ENCODE measurements at regions not wholly inside any gene's neighbourhood (a gene's known extent, or its start where the extent isn't known, plus 50 kb on each side); places are given as distances from the start of the nearest gene placed in this dataset.
"Not testable (repeated sequence)": the region's sequence is repeated elsewhere in the genome, so short reads cannot be mapped to it uniquely, and the experiment has no call there.

DNA sequence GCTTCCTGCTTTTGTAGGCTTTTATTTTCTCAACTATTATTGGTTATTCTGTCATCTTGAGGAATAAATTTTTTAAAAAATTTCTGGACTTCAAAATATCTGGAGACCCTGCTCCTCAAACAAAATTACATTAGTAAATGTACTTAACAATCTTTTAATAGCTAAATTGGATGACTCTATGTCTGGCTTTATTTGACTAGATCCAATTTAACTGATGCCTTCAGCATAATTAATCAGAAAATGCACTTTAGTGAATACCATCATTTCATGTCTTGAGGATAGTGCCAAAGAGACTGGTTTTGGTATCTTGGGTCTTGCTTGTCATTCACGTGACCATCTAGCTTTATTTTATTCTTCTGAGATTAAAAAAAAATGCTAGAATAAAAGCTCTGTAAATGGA lies 1301.2 kb downstream of the JRKL start:
- no peaks in the 10 kb centered on the region for H3K36me3 Mint-ChIP-seq (ENCODE audit: low read depth)
- ATAC-seq (replicated peaks) = no peak
- H3K4me3 Mint-ChIP-seq = no peak overlapping the region
- no peaks in the 10 kb centered on the region for H3K4me1 Mint-ChIP-seq
- H3K9me3 Mint-ChIP-seq = peaks cover under 1% of the 10 kb centered on the region
- no peaks in the 10 kb centered on the region for H3K27me3 Mint-ChIP-seq
- no peak overlapping the region for H3K27ac Mint-ChIP-seq

DNA sequence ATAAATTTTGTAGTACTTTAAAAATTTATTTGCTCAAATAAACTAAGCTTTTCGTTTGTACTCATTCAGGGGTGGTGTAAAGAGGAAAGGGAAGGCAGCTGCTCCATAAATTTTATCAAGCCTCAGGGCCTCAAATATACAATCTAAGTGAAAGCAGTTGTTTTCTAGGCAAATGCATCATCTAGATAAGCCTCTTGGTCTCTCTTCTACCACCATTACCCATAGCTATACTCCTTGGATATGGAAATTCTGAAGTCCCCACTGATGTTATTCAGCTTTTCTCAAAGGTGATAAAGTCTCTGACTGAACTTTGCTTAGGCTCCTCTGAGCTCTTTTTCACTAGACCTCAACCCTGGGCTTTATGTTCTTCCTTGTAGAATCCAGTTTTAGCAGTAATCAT lies 1313.1 kb downstream of the JRKL start:
- Mint-ChIP-seq H3K4me1 (no peaks in the 10 kb centered on the region), H3K9me3 (peaks cover 11% of the 10 kb centered on the region), H3K27ac (no peak overlapping the region), H3K4me3 (no peak overlapping the region), H3K27me3 (no peaks in the 10 kb centered on the region), H3K36me3 (ENCODE audit: low read depth) (no peaks in the 10 kb centered on the region)
- no peak for ATAC-seq (replicated peaks)

DNA sequence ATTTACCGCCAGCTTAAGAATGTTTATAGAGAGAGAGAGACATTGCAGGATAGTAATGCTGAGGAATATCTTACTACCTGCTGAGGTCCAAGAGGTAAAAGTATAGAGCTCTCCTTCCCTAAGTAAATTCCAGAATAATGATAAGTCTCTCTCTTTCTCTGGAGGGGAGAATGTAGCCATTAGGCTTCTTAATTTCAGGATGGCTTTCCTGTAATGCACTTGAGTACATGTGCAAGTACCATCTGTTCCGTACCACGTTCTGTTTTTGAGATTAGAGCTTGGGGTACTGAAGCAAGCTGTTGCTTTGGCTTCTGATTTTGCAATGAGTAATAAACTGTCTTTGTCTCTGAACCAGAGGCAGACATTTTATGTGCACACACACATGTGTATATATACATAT lies 1314.0 kb downstream of the JRKL start:
- ATAC-seq (replicated peaks) = no peak
- no peak overlapping the region for H3K27ac Mint-ChIP-seq
- H3K4me1 Mint-ChIP-seq = no peaks in the 10 kb centered on the region
- no peaks in the 10 kb centered on the region for H3K27me3 Mint-ChIP-seq
- H3K9me3 Mint-ChIP-seq = peaks cover 11% of the 10 kb centered on the region
- no peak overlapping the region for H3K4me3 Mint-ChIP-seq
- H3K36me3 Mint-ChIP-seq (ENCODE audit: low read depth) = no peaks in the 10 kb centered on the region

DNA sequence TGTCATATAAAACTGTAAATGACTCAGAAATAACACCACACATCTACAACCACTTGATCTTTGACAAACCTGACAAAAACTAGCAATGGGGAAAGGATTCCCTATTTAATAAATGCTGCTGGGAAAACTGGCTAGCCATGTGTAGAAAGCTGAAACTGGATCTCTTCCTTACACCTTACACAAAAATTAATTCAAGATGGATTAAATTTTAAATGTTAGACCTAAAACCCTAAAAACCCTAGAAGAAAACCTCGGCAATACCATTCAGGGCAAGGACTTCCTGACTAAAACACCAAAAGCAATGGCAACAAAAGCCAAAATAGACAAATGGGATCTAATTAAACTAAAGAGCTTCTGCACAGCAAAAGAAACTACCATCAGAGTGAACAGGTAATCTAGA lies 1315.3 kb upstream of the CNTN5 start:
- not testable (repeated sequence) for H3K36me3 Mint-ChIP-seq (ENCODE audit: low read depth); ATAC-seq (replicated peaks); H3K27ac Mint-ChIP-seq; H3K4me3 Mint-ChIP-seq; H3K27me3 Mint-ChIP-seq; H3K4me1 Mint-ChIP-seq
- H3K9me3 Mint-ChIP-seq = peaks cover 15% of the 10 kb centered on the region

DNA sequence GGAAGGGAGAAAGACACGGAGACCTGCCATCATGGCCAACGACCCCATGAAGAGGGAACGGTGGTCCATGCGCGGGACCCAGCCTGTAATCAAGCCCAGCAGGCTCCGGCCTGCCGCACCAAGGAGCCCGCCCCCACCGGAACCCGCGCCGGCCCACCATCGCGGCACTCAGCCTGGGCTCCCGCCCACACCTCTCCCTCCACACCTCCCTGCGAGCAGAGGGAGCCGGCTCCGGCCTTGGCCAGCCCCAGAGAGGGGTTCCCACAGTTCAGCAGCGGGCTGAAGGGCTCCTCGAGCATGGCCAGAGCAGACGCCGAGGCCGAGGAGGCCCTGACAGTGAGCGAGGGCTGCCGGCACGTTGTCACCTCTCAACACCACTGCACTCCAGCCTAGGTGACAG lies 1302.8 kb upstream of the CNTN5 start:
- ATAC-seq (replicated peaks) = no peak
- H3K4me1 Mint-ChIP-seq = no peaks in the 10 kb centered on the region
- no peaks in the 10 kb centered on the region for H3K27me3 Mint-ChIP-seq
- H3K9me3 Mint-ChIP-seq = peaks cover 11% of the 10 kb centered on the region
- H3K36me3 Mint-ChIP-seq (ENCODE audit: low read depth) = no peaks in the 10 kb centered on the region
- H3K27ac Mint-ChIP-seq = no peak overlapping the region
- H3K4me3 Mint-ChIP-seq = no peak overlapping the region

DNA sequence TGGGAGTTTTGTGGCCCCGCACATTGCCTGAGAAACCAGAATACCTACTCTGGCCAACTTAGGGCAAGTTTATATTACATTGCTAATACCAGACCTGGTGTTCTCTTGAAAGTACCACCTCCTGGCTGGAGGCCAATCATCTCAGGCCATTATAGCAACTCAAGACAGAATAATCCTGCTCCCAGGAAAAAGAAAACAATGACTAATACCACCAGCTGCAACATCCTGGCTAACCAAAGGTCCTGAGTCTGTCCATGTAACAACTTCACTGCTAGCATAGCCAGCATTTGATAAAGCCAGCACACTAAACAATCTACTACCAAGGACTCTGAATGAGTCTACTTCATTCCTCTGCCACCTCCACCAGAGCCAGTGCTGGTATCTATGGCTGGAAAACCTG lies 1298.7 kb upstream of the CNTN5 start:
- H3K27ac Mint-ChIP-seq = no peak overlapping the region
- H3K4me1 Mint-ChIP-seq = no peaks in the 10 kb centered on the region
- ATAC-seq (replicated peaks) = no peak
- H3K4me3 Mint-ChIP-seq = no peak overlapping the region
- H3K36me3 Mint-ChIP-seq (ENCODE audit: low read depth) = no peaks in the 10 kb centered on the region
- peaks cover 8% of the 10 kb centered on the region for H3K9me3 Mint-ChIP-seq
- H3K27me3 Mint-ChIP-seq = no peaks in the 10 kb centered on the region

DNA sequence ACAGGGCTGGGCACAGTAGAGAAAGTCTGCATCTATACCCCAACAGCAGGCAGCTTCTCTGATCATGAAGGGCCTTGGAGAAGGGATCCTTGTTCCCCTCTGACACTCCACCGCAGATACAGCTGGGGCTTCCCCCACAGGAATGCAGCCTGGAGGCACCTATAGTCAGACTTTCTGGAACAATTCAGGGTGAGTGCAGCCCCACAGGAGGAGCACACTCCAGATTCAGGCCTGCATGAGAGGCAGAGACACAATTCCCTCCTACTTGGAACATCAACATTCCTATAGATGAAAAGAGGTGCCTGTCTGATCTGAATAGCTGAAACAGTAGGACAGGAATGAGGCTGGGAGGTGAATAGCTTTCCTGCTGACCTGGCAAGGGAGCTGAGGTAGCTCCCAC lies 1298.0 kb upstream of the CNTN5 start:
- H3K27ac Mint-ChIP-seq = no peak overlapping the region
- no peak for ATAC-seq (replicated peaks)
- no peaks in the 10 kb centered on the region for H3K27me3 Mint-ChIP-seq
- H3K4me3 Mint-ChIP-seq = no peak overlapping the region
- H3K36me3 Mint-ChIP-seq (ENCODE audit: low read depth) = no peaks in the 10 kb centered on the region
- H3K9me3 Mint-ChIP-seq = peaks cover 8% of the 10 kb centered on the region
- H3K4me1 Mint-ChIP-seq = no peaks in the 10 kb centered on the region

DNA sequence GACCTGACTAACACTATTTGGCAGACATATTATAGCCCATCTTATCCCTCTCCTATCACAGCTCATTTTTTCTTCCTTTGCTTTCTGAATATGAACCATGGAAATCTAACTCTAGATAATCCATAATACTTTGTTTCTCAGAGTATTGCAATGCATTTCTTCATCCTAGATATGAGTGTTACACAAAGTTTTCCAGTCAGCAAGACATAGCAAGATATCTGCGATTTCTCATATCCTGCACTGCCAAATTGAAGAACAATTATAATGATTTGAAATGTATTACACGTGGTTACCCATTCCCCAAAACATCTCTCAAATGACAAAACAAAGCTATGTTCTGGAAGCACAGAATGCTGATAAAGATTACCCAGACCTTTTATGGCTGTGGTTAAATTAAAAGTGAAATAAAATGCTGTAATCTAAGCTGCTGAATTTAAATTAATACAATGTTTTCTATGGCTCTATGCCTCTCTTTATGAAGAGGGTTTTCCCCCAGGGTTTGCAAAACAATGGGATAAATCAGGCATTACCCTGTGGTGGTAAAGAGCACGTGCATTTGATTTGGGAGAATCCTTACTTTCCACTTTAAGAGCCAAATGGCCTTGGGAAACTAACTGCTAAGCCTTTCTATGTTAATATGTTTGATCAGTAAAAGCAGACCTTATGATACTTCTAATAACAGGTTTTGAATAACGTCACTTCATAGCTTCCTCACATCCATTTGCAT lies 1291.0 kb upstream of the CNTN5 start:
- H3K27ac Mint-ChIP-seq = no peak overlapping the region
- H3K4me3 Mint-ChIP-seq = no peak overlapping the region
- no peak for ATAC-seq (replicated peaks)
- no peaks in the 10 kb centered on the region for H3K4me1 Mint-ChIP-seq
- H3K27me3 Mint-ChIP-seq = no peaks in the 10 kb centered on the region
- no peaks in the 10 kb centered on the region for H3K36me3 Mint-ChIP-seq (ENCODE audit: low read depth)
- peaks cover 14% of the 10 kb centered on the region for H3K9me3 Mint-ChIP-seq

DNA sequence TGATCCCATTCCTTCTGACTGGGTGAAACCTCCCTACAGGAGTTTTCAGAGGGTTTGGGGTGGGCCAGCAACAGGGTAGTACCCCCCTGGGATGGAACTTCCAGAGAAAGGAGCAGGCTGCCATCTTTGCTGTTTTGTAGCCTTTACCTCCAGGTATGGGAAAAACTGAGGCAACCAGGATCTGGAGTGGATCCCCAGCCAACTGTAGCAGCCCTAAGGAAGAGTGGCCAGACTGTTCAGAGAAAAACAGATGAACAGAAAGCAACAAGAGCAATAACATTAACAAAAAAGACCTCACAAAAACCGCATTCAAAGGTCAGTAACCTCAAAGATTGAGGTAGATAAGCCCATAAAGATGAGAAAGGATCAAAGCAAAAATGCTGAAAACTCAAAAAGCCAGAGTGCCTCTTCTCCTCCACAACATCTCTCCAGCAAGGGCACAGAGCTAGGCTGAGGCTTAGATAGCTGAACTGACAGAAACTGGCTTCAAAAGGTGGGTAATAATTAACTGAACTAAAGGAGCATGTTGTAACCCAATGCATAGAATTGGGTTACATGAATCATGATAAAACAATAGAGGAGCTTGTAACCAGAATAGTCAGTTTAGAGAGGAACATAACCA lies 1288.6 kb upstream of the CNTN5 start:
- ATAC-seq (replicated peaks) = no peak
- H3K4me1 Mint-ChIP-seq = no peaks in the 10 kb centered on the region
- H3K27ac Mint-ChIP-seq = no peak overlapping the region
- peaks cover 11% of the 10 kb centered on the region for H3K9me3 Mint-ChIP-seq
- no peak overlapping the region for H3K4me3 Mint-ChIP-seq
- H3K36me3 Mint-ChIP-seq (ENCODE audit: low read depth) = no peaks in the 10 kb centered on the region
- H3K27me3 Mint-ChIP-seq = no peaks in the 10 kb centered on the region

DNA sequence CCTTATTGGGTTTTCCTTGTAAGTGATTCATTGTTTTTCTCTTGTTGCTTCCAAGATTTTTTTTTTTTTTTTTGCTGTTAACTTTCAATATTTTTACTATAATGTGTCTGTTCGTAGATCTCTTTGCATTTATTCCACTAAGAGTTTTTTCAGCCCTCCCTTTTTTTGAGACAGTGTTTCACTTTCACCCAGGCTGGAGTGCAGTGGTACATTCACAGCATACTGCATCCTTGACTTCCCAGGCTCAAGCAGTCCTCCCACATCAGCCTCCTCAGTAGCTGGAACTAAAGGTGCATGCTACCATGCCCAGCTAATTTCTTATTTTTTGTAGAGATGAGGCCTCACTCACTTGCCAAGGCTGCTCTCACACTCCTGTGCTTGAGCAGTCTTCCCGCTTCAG lies 1282.0 kb upstream of the CNTN5 start:
- Mint-ChIP-seq H3K9me3 (peaks cover 10% of the 10 kb centered on the region), H3K27me3 (no peaks in the 10 kb centered on the region), H3K36me3 (ENCODE audit: low read depth) (no peaks in the 10 kb centered on the region), H3K27ac (no peak overlapping the region), H3K4me3 (no peak overlapping the region), H3K4me1 (no peaks in the 10 kb centered on the region)
- no peak for ATAC-seq (replicated peaks)

DNA sequence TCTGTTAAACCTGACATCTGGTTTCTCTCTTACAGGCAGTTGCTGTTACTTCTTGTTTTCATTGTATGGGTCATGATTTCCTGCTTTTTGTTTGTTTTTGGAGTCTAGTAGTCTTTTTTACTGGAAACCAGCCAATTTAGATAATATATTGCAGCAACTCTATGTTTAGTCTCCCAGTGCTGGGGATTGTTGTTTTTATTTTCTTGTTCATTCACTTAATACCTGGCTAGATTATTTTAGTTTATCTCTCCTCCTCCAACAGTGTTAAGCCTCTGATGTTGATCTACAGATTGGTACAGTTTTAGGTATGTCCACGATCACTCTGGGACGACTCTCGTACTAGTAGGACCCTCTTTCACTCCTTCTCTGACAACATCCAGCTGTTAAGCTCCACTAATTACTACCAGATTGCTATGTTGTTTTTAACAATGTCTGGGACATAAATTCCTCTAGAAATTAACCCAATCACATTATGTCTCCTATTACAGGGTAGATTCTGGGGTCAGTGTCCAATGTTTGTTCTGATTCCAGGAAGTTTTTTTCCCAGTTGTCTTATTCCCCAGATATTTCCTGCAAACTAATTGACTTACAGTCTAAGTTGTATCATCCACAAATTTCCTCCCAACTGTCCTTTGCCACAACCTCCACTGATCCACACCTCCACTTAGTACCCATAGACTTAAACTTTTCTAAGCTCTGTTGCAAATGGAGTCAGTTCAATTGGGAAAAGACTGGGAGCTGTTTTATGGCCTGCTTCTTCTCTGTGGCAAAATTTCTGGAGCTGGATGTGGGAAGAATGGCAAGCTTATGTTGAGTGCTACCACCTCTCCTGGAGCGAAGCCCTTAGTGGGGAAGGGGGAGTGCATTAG lies 1280.6 kb upstream of the CNTN5 start:
- no peak for ATAC-seq (replicated peaks)
- Mint-ChIP-seq H3K4me1 (no peaks in the 10 kb centered on the region), H3K36me3 (ENCODE audit: low read depth) (no peaks in the 10 kb centered on the region), H3K4me3 (no peak overlapping the region), H3K27ac (no peak overlapping the region), H3K9me3 (peaks cover 10% of the 10 kb centered on the region), H3K27me3 (no peaks in the 10 kb centered on the region)

DNA sequence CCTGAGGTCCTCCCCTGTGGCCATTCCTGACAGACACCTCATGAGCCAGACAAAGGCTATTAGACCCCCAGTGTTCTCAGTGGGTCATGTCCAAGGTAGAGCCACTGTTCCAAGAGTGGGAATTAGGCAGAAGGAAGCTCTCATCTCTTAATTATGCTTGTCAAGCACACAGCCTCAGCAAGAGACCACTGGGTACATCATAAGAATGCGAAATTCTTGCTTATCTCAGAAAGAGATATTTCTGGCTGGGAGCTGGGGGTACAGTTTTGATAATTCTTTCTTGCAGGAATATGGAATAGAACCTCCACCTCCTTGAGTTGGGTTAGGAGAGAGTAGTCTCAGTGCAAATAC lies 1280.0 kb upstream of the CNTN5 start:
- H3K9me3 Mint-ChIP-seq = peaks cover 10% of the 10 kb centered on the region
- no peaks in the 10 kb centered on the region for H3K27me3 Mint-ChIP-seq
- no peak for ATAC-seq (replicated peaks)
- no peaks in the 10 kb centered on the region for H3K4me1 Mint-ChIP-seq
- H3K36me3 Mint-ChIP-seq (ENCODE audit: low read depth) = no peaks in the 10 kb centered on the region
- H3K27ac Mint-ChIP-seq = no peak overlapping the region
- no peak overlapping the region for H3K4me3 Mint-ChIP-seq

DNA sequence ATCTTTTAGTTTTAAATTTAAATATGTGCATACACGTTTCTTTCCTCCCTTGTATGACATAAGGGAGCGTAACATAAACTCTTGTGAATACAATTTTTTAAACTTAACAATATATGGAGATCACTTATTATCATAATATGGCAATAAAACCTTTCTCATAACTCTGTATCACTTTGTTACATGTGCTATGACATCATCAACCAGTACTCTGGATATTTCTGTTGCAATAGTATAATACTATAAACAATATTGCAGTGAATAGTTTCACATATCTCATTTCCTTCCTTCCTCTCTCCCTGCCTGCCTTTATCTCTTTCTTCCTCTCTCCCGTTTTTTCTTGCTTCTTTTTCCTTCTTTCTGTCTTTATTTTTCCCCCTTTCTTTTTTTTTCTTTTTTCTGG lies 1278.0 kb upstream of the CNTN5 start:
- ATAC-seq (replicated peaks) = no peak
- no peak overlapping the region for H3K4me3 Mint-ChIP-seq

DNA sequence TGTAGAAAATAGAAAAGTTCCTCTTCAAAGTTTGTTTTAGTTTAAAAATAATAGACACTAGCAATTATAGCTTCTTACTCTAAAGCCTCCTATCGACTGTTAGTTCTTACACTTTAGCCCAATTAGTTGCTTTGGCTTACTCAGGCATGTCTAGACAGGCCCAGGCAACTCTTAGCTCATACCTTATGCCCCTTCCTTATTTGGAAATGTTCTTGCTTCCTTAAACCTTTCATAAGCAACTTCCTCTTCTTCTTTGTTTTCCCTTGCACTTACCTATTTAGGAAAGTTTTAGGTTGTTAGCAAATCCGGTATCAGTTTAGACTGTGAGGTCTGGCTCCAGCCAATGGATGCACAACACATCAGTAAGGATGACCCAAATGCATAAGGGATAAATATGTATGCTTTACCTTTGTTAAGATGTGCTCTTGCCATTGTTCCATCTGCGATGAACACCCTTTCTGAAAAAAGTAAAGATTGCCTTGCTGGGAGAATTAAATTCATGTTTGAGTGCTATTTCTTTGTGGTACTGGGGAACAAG lies 1277.5 kb upstream of the CNTN5 start:
- no peak for ATAC-seq (replicated peaks)
- Mint-ChIP-seq H3K36me3 (ENCODE audit: low read depth) (no peaks in the 10 kb centered on the region), H3K27ac (no peak overlapping the region), H3K4me3 (no peak overlapping the region), H3K9me3 (peaks cover 10% of the 10 kb centered on the region), H3K27me3 (no peaks in the 10 kb centered on the region), H3K4me1 (no peaks in the 10 kb centered on the region)

More for the DNA sequence above, 1278.0 kb upstream of the CNTN5 start:
- peaks cover 10% of the 10 kb centered on the region for H3K9me3 Mint-ChIP-seq
- no peak overlapping the region for H3K27ac Mint-ChIP-seq
- no peaks in the 10 kb centered on the region for H3K36me3 Mint-ChIP-seq (ENCODE audit: low read depth)
- H3K4me1 Mint-ChIP-seq = no peaks in the 10 kb centered on the region
- no peaks in the 10 kb centered on the region for H3K27me3 Mint-ChIP-seq
